Ishikawa (cell line): ENCODE measurements at regions not wholly inside any gene's neighbourhood (a gene's known extent, or its start where the extent isn't known, plus 50 kb on each side); places are given as distances from the start of the nearest gene placed in this dataset.

Experiments
- RAD21 ChIP-seq: IDR thresholded peaks from 2 replicates; pipeline ENCODE4 v1.6.1; 2012; ENCODE audit warnings: low read depth
- REST ChIP-seq: IDR thresholded peaks from 2 replicates; pipeline ENCODE4 v1.6.1; 2012; ENCODE audit warnings: low read depth, mild to moderate bottlenecking

DNA sequence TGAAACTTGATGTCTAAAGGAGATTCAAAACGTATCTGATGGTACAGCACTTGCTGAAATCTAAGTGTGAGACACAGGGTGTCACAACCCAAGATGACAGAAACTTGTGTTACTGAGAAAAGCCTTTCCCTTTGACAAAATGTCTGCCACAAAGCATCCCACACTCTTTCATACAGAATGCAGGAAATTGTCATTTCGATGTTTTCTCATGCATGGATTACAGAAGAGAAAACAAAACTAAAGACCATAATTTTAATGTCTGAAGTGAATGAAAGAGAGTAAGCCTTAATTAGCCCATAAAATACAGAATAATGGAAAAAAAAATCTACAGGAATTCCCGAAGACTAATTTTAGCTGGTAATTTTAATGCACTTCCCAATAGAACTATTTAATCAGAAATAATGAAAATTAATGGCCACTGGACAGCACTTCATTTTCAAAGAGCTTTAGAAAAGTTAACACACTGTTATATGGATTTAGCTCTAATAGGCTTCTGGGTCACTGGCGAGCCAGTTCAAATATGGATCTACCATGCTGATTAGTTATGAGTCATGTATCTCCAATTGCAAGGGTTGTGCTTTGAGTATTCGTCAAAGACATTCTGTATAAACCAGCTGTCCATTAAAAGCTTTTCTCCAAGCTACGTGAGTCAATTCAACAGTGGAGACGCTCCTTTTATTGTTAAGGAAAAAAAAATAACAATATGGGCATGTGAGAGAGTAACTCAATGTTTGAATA is 656.7 kb downstream of the SLC16A7 start:
- no peak for TF ChIP-seq REST
- no peak for TF ChIP-seq RAD21
